ENCODE measurements at regions not wholly inside any gene's neighbourhood (a gene's known extent, or its start where the extent isn't known, plus 50 kb on each side); places are given as distances from the start of the nearest gene placed in this dataset.

DNA sequence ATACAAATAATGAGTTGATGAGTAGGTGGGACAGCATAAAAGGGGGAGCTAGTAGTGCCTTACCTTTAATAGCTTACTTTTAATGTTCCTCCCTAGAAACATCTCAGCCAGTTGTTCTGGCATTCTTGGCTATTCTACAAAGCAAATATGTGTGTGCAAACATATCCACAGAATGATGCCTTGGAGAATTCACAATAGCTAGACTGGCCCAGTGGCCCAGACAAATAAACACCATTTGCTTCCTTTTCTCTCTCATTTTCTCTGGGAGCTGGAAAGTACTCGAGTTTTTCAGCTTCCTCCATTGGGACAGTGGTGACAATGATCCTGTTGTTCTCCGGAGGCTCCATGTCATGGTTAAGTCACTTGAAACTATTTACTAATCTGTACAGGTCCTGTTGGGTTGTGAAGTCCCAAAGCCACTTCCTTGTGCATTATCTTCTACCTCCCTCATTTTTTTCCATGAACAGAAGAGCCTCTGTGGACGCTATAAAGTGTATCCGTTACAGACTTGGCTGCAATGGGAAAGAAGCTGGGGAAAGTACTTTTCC lies 122.9 kb downstream of the DMAC1 start:
- Histone ChIP-seq H3K36me3 (no peaks in the 10 kb centered on the region), H3K4me3 (no peak overlapping the region), H3K4me1 (no peaks in the 10 kb centered on the region), H3K9me3 (no peaks in the 10 kb centered on the region), H3K27me3 (no peaks in the 10 kb centered on the region), H3K27ac (no peak overlapping the region)
- TF ChIP-seq CTCF (IDR thresholded peaks at IDR 0.05): no peak
- no peak for DNase-seq (ENCODE audit: low spot score in 2 of 2)
- intact Hi-C loops (cut with DNase I): no loop called here

GRCh38 chr9:7671847-7672246 lies 127.7 kb downstream of the DMAC1 start:
- no peaks in the 10 kb centered on the region for H3K27me3 ChIP-seq
- no peak overlapping the region for H3K4me3 ChIP-seq
- DNase-seq (ENCODE audit: low spot score in 2 of 2): no peak
- H3K27ac ChIP-seq: no peak overlapping the region
- TF ChIP-seq CTCF (IDR thresholded peaks at IDR 0.05): no peak
- intact Hi-C loops (cut with DNase I): no loop called here
- no peaks in the 10 kb centered on the region for H3K9me3 ChIP-seq
- no peaks in the 10 kb centered on the region for H3K36me3 ChIP-seq
- no peaks in the 10 kb centered on the region for H3K4me1 ChIP-seq

DNA sequence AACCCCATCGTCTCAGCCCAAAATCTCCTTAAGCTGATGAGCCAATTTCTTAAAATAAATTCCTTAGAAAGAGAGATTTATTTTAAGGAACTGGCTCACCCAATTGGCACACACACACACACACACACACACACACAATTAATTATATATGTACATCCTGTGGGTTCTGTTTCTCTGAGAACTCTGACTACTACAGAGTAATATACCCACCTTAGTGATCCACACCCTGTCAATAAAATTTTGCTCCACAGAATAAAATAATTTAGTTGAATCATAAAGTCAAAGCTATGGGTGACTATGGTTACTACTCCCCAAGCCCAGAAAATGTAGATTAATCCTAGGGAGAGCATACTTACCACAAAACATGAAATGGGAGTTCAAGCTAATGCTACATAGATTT lies 131.0 kb downstream of the DMAC1 start:
- Histone ChIP-seq H3K27me3 (no peaks in the 10 kb centered on the region), H3K4me1 (no peaks in the 10 kb centered on the region), H3K27ac (no peak overlapping the region), H3K9me3 (no peaks in the 10 kb centered on the region), H3K4me3 (no peak overlapping the region), H3K36me3 (no peaks in the 10 kb centered on the region)
- DNase-seq (ENCODE audit: low spot score in 2 of 2): no peak
- intact Hi-C loops (cut with DNase I): no loop called here
- no peak for TF ChIP-seq CTCF (IDR thresholded peaks at IDR 0.05)

- H3K27ac ChIP-seq: no peak overlapping the region
- no peaks in the 10 kb centered on the region for H3K36me3 ChIP-seq
- no peaks in the 10 kb centered on the region for H3K9me3 ChIP-seq
- intact Hi-C loops (cut with DNase I): no loop called here
- no peak for DNase-seq (ENCODE audit: low spot score in 2 of 2)
- no peaks in the 10 kb centered on the region for H3K27me3 ChIP-seq
- no peaks in the 10 kb centered on the region for H3K4me1 ChIP-seq
- H3K4me3 ChIP-seq: no peak overlapping the region
- no peak for TF ChIP-seq CTCF (IDR thresholded peaks at IDR 0.05)
Measured at GRCh38 chr9:7665874-7666273, 133.7 kb downstream of the DMAC1 start.

DNA sequence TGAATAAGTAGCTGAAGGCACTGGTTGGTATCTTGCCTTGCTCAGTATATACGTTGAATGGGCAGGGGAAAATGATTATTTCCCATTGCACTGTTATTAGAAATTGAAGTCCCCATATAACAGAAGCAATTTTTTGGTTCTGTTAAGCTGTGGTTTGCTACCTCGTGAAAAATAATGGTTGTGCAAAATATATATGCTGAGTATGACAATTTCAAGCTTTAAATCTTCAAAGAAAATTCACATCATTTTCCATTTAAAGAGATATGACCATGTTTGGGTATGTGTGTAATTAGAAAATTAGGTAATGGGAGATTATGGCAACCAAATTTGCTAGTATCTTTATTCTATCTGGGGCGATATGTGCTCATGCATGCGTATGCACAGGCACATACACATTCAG lies 139.8 kb downstream of the DMAC1 start:
- Histone ChIP-seq H3K27me3 (no peaks in the 10 kb centered on the region), H3K9me3 (no peaks in the 10 kb centered on the region), H3K36me3 (no peaks in the 10 kb centered on the region), H3K4me3 (no peak overlapping the region), H3K27ac (no peak overlapping the region), H3K4me1 (no peaks in the 10 kb centered on the region)
- DNase-seq (ENCODE audit: low spot score in 2 of 2): no peak
- intact Hi-C loops (cut with DNase I): no loop called here
- TF ChIP-seq CTCF (IDR thresholded peaks at IDR 0.05): no peak

GRCh38 chr9:7656636-7657035 lies 142.9 kb downstream of the DMAC1 start:
- no peaks in the 10 kb centered on the region for H3K27me3 ChIP-seq
- H3K36me3 ChIP-seq: no peaks in the 10 kb centered on the region
- TF ChIP-seq CTCF (IDR thresholded peaks at IDR 0.05): no peak
- intact Hi-C loops (cut with DNase I): no loop called here
- DNase-seq (ENCODE audit: low spot score in 2 of 2): no peak
- H3K9me3 ChIP-seq: no peaks in the 10 kb centered on the region
- H3K4me3 ChIP-seq: no peak overlapping the region
- no peak overlapping the region for H3K27ac ChIP-seq
- no peaks in the 10 kb centered on the region for H3K4me1 ChIP-seq
